DND-41 (cell line): ENCODE measurements at regions not wholly inside any gene's neighbourhood (a gene's known extent, or its start where the extent isn't known, plus 50 kb on each side); places are given as distances from the start of the nearest gene placed in this dataset.

Experiments
- EZH2 ChIP-seq: IDR thresholded peaks from 3 replicates; pipeline ENCODE4 v1.6.1; 2012; ENCODE audit warnings: borderline replicate concordance, low read depth, mild to moderate bottlenecking, moderate library complexity, low read length, inconsistent platforms; ENCODE audit not compliant: severe bottlenecking
- TF ChIP-seq, protein P1 (sequence below): IDR thresholded peaks from 2 replicates; pipeline ENCODE4 v1.5.1; 2012; ENCODE audit warnings: borderline replicate concordance, low read length, moderate library complexity, mild to moderate bottlenecking; ENCODE audit not compliant: poor library complexity, severe bottlenecking; ENCODE audit errors: extremely low read depth

DNA sequence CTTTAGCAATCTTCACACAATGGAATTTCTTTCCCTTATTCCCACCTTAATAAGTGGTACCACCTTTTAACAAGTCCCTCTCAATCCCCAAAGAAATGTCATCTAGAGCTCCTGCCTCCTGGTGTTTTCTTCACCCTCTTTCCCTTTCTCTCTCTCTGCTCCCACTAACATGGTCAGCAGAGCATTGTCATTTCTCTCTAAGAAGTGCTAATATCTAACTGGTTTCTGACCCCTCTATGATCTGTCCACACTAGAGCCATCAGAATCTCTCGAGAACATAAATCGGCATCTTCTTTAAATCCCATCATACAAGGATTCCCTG, 161.2 kb upstream of the DTNA start:
- TF ChIP-seq, protein P1, sequence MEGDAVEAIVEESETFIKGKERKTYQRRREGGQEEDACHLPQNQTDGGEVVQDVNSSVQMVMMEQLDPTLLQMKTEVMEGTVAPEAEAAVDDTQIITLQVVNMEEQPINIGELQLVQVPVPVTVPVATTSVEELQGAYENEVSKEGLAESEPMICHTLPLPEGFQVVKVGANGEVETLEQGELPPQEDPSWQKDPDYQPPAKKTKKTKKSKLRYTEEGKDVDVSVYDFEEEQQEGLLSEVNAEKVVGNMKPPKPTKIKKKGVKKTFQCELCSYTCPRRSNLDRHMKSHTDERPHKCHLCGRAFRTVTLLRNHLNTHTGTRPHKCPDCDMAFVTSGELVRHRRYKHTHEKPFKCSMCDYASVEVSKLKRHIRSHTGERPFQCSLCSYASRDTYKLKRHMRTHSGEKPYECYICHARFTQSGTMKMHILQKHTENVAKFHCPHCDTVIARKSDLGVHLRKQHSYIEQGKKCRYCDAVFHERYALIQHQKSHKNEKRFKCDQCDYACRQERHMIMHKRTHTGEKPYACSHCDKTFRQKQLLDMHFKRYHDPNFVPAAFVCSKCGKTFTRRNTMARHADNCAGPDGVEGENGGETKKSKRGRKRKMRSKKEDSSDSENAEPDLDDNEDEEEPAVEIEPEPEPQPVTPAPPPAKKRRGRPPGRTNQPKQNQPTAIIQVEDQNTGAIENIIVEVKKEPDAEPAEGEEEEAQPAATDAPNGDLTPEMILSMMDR, result no peak
- TF ChIP-seq EZH2, result no peak
